Colonic mucosa (tissue), 4 donors: ENCODE measurements at regions not wholly inside any gene's neighbourhood (a gene's known extent, or its start where the extent isn't known, plus 50 kb on each side); places are given as distances from the start of the nearest gene placed in this dataset.

Experiments used
- DNase-seq: peaks from one replicate; pipeline ENCODE4 v3.0.0-alpha.2; 2020
- H3K27ac ChIP-seq: fragments of 200-600 bp; one replicate; pipeline ENCODE4 v1.8.0; 2021
- H3K27me3 ChIP-seq: fragments of 200-600 bp; one replicate; pipeline ENCODE4 v1.8.0; 2021
- H3K36me3 ChIP-seq: fragments of 200-600 bp; one replicate; pipeline ENCODE4 v1.8.0; 2021
- H3K4me1 ChIP-seq: fragments of 200-600 bp; one replicate; pipeline ENCODE4 v1.8.0; 2021; ENCODE audit warnings: mild to moderate bottlenecking
- H3K4me3 ChIP-seq: fragments of 200-600 bp; one replicate; pipeline ENCODE4 v1.8.0; 2021
- H3K9ac ChIP-seq, 2 donors: one replicate each; pipeline ENCODE4 v1.7.0; 2013; ENCODE audit warnings: control low read depth in 2 of 2, low read depth in 2 of 2, low read length in 2 of 2
- H3K9me3 ChIP-seq: fragments of 200-600 bp; one replicate; pipeline ENCODE4 v1.8.0; 2021
- intact Hi-C: fragments of 100-400 bp; cut with DNase I; formaldehyde crosslinking; loops from one replicate; pipeline ENCODE4 v1.14.1; 2022
- TF ChIP-seq, protein P1 (sequence below): fragments of 200-600 bp; IDR thresholded peaks from one replicate; pipeline ENCODE4 v1.8.0; 2022; ENCODE audit warnings: antibody characterized with exemption, mild to moderate bottlenecking
- donor health status: healthy.
- donor health status: DM: no; HTN: no; CAD: no.
- donor health status: DM: no; HTN: no; CAD: no.

GRCh38 chr3:178455946-178456345 lies 80.3 kb upstream of the KCNMB2 start:
- Histone ChIP-seq H3K4me1 (no peaks in the 10 kb centered on the region), H3K27me3 (no peaks in the 10 kb centered on the region), H3K4me3 (no peak overlapping the region), H3K36me3 (no peaks in the 10 kb centered on the region), H3K9ac (no peak overlapping the region), H3K27ac (no peak overlapping the region), H3K9me3 (no peaks in the 10 kb centered on the region)
- TF ChIP-seq, protein P1, sequence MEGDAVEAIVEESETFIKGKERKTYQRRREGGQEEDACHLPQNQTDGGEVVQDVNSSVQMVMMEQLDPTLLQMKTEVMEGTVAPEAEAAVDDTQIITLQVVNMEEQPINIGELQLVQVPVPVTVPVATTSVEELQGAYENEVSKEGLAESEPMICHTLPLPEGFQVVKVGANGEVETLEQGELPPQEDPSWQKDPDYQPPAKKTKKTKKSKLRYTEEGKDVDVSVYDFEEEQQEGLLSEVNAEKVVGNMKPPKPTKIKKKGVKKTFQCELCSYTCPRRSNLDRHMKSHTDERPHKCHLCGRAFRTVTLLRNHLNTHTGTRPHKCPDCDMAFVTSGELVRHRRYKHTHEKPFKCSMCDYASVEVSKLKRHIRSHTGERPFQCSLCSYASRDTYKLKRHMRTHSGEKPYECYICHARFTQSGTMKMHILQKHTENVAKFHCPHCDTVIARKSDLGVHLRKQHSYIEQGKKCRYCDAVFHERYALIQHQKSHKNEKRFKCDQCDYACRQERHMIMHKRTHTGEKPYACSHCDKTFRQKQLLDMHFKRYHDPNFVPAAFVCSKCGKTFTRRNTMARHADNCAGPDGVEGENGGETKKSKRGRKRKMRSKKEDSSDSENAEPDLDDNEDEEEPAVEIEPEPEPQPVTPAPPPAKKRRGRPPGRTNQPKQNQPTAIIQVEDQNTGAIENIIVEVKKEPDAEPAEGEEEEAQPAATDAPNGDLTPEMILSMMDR = no peak
- intact Hi-C loops = no loop called here
- DNase-seq = no peak

- no peak overlapping the region for H3K9ac ChIP-seq
These were observed 79.5 kb upstream of the KCNMB2 start for GRCh38 chr3:178456621-178457285.

GRCh38 chr3:178457511-178457910 lies 78.7 kb upstream of the KCNMB2 start:
- no peak overlapping the region for H3K4me3 ChIP-seq
- H3K4me1 ChIP-seq = no peaks in the 10 kb centered on the region
- no peaks in the 10 kb centered on the region for H3K27me3 ChIP-seq
- no peaks in the 10 kb centered on the region for H3K9me3 ChIP-seq
- no peak overlapping the region for H3K27ac ChIP-seq
- no peaks in the 10 kb centered on the region for H3K36me3 ChIP-seq
- no peak overlapping the region for H3K9ac ChIP-seq
- intact Hi-C loops = no loop called here
- TF ChIP-seq, protein P1 = no peak
- DNase-seq = no peak

More at GRCh38 chr3:178456621-178457285, 79.5 kb upstream of the KCNMB2 start:
- Histone ChIP-seq H3K9me3 (no peaks in the 10 kb centered on the region), H3K4me1 (no peaks in the 10 kb centered on the region), H3K27ac (no peak overlapping the region), H3K36me3 (no peaks in the 10 kb centered on the region), H3K4me3 (no peak overlapping the region), H3K27me3 (no peaks in the 10 kb centered on the region)
- intact Hi-C loops = no loop called here
- no peak for DNase-seq
- TF ChIP-seq, protein P1 = no peak

- TF ChIP-seq, protein P1 = no peak
- no peak overlapping the region for H3K9ac ChIP-seq
- H3K4me3 ChIP-seq = no peak overlapping the region
- H3K36me3 ChIP-seq = no peaks in the 10 kb centered on the region
- no peak overlapping the region for H3K27ac ChIP-seq
- no peak for DNase-seq
- H3K4me1 ChIP-seq = no peaks in the 10 kb centered on the region
- no peaks in the 10 kb centered on the region for H3K27me3 ChIP-seq
- no peaks in the 10 kb centered on the region for H3K9me3 ChIP-seq
- intact Hi-C loops = no loop called here
These were observed 77.8 kb upstream of the KCNMB2 start for GRCh38 chr3:178458313-178459037.

DNA sequence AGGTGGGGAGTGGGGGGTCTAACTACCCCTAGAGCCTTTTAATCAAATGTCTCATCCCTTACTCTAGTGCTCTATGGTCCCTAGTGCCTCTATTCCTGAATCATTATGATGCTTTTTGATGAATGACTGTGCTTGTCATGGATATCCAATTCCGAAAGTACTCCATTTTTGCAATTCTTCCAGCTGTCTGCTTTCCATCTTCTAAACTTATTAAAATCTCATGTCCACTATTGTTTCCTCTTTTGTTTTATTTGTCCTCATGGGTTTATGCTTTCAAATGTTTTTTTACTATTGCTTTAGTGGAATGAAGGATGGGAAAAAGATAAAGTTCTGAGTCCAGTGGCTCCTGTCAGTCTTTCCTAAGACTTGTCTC lies 77.2 kb upstream of the KCNMB2 start:
- Histone ChIP-seq H3K4me1 (no peaks in the 10 kb centered on the region), H3K9ac (no peak overlapping the region), H3K27ac (no peak overlapping the region), H3K36me3 (no peaks in the 10 kb centered on the region), H3K27me3 (no peaks in the 10 kb centered on the region), H3K4me3 (no peak overlapping the region), H3K9me3 (no peaks in the 10 kb centered on the region)
- TF ChIP-seq, protein P1 = no peak
- no peak for DNase-seq
- intact Hi-C loops = no loop called here
